ENCODE measurements at regions not wholly inside any gene's neighbourhood (a gene's known extent, or its start where the extent isn't known, plus 50 kb on each side); places are given as distances from the start of the nearest gene placed in this dataset.
"Not testable (repeated sequence)": the region's sequence is repeated elsewhere in the genome, so short reads cannot be mapped to it uniquely, and the experiment has no call there.

DNA sequence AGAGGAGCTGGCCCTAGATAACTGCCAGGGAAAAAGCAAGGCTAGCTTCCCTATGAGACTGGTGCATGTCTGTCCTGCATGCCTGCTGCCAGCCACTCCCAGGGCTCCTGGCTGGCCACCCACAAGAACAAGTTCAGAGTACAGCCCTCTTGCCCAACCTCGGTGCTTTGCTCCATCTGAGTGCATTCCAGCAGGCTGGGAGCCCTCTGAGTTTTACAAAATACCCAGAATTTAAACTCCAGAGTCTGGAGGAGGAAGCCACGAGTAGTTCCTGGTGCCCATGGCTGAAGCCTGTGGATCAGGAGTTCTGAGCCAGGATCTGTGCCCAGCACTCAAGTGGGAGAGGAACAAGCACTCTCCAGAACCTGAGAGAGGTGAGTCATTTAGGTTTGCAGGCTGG is 111.6 kb downstream of the MAGEE2 start:
- DNase-seq, result no peak

DNA sequence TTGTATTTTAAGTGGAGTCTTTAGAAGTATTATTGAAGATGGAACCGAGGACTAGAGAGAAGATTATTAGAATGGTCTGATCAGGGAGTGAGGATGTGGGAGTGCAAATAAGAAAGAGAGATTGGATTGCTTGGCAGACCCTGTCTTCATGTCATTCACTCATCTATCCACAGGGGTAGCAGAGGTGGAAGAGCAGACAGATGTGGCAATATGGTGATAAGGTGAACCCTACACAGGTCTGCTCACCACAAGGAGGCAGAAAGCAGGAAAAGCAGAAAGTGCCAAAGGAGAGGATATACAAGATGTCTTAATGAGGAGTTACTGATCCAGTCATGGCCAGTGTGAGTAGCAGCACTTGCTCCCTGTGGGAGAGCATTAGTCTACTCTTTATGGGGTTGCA is 129.4 kb downstream of the MAGEE2 start:
- DNase-seq, result no peak

DNA sequence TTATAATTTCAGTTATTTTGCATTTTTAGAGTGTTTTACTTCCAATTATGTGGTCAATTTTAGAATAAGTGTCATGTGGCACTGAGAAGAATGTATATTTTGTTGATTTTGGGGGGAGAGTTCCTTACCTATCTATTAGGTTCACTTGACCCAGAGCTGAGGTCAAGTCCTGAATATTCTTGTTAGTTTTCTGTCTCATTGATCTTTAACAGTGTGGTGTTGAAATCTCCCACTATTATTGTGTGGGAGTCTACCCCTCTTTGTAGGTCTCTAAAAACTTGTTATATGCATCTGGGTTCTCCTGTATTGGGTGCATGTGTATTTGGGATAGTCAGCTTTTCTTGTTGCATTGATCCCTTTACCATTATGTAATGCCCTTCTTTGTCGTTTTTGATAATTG is 127.0 kb upstream of the ZDHHC15 start:
- no peak for DNase-seq

DNA sequence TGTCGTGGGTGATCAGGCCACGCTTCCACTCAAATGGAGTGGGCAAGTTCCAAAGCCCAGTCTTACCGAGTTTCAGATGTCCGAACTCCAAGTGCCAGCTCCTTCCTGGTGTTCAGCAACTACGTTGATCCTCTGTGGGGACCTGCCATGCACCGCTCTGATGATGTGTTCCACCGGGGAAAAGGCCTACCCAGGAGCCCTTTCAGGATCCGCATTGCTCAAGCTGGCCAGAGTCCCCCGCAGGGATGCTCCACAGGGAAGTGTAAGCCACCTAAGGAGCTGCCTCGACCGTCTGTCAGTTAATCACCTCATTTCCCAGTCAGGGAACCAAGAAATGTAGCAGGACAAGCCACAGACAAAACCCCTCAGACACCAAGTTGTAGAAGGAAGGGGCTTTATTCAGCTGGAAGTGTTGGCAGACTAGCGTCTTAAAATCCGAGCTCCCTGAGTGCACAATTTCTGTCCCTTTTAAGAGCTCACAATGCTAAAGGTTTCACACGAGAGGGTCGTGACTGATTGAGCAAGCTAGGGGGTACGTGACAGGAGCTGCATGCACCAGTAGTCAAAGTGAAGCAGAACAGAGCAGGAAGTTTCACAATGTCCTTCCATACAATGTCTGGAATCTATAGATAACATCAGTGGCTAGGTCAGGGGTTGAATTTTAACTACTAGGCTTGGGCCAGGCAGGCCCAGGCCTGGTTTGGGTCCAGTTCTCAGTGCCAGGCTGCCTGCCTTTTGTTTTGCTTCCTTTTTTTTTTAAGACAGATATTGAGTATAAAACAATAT is 126.2 kb upstream of the ZDHHC15 start:
- DNase-seq, result no peak

DNA sequence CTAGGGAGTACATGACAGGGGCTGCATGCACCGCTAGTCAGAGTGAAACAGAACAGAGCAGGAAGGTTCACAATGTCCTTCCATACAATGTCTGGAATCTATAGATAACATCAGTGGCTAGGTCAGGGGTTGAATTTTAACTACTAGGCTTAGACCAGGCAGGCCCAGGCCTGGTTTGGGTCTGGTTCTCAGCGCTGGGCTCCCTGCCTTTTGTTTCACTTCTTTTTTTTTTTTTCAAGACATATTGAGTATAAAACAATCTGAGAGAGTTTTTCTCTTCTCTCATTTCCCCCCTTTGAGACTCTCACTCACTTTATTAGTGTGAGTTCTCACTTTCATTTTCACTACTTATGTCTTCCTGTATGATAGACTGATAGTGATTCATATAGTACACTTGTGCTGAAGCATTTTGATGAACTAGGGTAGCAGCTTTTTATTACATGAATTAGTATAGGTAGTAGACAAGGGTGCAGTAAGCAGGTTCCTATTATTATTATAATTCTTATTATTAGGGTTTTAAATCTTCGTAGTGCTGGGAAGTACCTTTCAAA is 120.0 kb upstream of the ZDHHC15 start:
- no peak for DNase-seq

DNA sequence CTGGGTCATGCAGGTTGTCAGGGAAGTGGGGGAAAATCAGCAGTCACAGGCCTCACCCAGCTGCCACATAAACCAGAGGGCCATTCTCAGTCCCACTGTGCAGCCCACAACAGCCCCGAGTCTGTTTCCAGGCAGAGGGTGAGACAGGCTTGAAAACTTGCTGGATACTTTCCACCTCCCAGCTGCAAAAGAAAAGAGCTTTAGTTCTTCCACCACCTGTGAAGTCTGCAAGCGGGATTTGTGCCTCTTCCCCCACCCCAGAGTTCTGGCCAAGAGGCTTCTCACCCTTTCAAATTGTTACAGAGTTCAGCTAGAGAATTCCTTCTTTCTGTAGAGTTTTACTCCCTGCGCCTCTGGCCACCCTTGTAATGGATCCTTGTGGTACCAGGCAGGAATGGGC is 115.5 kb upstream of the ZDHHC15 start:
- DNase-seq, result no peak

DNA sequence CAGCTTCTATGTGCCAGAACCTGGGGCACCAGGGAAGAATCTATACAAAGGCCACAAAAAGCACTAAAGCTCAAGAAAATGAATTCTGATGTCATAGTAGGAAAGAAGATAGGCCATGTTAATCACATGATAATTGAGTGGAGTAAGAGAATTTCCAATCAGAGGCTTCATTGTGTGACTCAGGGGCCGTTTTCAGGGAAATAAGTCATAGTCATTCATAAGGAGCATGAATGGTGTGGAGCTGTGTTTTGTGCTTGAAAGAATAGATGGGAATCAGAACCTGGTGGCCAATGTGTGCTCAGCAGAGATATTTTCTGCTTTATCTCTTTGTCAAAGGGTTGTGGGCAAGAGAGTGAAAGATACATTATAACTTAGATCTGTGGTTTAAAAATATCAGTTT is 102.4 kb upstream of the ZDHHC15 start:
- no peak for DNase-seq

DNA sequence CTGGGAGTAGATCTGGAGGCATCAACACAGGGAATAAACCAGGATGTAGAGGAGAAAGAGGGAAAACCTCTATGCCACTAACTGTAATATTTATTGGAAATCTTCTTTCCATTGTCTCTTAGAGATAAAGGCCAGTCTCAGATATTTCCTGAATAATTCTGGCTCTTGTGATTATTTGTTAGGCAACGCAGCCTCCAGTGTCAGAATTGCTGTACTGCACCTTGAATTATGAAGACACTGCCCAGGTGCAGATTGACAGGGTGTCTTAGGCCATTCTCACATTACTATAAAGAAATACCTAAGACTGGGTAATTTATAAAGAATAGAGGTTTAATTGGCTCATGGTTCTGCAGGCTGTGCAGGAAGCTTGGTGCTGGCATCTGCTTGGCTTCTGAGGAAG is 100.7 kb upstream of the ZDHHC15 start:
- no peak for DNase-seq

DNA sequence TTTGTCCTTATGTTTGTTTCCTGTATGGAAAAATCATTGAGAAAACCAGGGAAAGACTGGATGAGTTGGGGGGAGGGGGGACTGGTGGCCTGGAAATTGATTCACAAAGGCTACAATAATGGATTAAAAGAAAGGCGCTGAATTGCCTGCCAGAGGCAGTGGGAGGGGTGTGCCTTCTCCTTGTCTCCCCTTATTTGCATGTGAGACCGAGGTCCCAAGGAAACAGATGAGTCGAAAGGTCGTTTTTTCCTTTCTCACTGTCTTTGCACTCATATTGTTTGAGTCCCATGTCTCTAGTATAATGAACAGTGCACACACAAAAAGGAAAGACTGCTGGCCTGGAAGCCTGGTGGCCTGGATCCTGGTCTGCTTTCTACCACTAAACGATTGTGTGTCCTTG is 86.6 kb upstream of the ZDHHC15 start:
- DNase-seq, result no peak

DNA sequence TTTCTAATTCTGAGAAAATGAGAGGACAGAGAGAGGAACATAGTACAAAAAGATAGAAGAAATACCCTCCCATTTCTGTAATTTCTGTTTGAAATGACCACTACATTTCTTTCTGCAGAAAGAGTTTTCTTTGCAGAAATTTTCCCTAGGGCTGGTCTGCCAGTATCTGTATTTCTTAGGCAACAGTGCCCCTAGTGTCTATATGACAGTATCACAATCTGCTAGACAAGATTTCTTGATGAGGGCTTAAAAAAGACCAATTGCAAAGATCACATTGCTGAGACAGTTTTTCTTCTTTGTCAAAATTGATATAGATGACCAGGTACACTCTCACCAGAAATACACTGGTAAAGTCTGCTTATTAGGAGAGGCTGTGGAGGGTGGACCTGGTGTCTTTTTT is 81.0 kb upstream of the ZDHHC15 start:
- DNase-seq, result peak; percentile 3 to 10

DNA sequence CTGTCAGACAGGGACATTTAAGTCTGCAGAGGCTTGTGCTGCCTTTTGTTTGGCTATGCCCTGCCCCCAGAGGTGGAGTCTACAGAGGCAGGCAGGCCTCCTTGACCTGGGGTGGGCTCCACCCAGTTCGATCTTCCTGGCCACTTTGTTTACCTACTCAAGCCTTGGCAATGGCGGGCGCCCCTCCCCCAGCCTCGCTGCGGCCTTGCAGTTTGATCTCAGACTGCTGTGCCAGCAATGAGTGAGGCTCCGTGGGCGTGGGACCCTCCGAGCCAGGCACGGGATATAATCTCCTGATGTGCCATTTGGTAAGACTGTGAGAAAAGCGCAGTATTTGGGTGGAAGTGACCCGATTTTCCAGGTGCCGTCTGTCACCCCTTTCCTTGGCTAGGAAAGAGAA is 79.2 kb upstream of the ZDHHC15 start:
- not testable (repeated sequence) for DNase-seq

DNA sequence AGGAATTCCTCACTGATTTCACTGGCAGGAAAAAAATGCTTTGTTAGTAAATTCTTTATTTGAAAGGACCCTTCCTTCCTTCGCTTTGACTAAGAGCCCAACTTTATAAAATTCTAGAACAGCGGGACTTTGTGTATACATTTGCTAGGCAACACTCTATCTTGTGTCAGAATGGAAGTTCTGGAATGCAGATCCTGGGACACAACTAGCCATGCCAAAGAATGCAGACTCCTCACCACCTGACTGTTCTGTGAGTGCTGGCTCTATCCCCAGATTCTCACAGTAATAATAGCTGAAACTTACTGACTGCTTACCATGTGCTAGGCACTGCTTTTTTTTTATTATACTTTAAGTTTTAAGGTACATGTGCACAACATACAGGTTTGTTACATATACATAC is 73.3 kb upstream of the ZDHHC15 start:
- no peak for DNase-seq

DNA sequence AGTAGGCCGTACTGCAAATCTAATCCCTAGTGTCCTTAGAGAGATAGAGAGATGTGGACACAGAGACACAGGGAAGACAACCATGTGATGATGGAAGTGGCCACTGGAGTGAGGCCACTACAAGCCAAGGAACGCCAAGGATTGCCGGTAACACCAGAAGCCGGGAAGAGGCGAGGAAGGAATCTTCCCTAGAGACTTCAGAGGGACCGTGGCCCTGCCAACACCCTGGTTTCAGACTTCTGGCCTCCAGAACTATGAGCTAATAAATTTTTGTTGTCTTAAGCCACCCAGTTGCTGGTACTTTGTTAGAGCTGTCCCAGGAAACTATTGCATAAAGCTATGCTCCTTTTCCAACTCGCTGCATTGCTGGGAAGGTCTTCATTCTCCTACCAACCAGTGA is 70.3 kb upstream of the ZDHHC15 start:
- DNase-seq, result not testable (repeated sequence)

DNA sequence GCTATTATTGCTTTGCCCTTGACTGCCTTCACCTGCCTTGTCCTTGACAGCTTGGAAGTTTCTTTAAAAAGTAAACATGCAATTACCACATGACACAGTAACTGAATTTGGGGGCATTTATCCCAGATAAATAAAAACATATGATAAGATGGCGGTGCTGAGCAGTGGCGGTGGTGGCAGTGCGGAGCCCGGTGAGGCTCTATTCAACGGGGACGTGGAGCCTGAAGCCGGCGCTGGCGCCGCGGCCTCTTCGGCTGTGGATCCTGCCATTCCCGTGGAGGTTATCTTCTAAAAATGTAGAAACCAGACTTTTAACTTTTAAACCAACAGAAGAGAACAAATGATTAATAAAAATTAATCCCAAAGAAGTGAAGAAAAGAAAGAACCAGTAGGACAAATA is 59.7 kb upstream of the ZDHHC15 start:
- no peak for DNase-seq
